Neural progenitor cell (in vitro differentiated cells): ENCODE measurements at regions not wholly inside any gene's neighbourhood (a gene's known extent, or its start where the extent isn't known, plus 50 kb on each side); places are given as distances from the start of the nearest gene placed in this dataset.

ENCODE experiments used
- EZH2 ChIP-seq: fragments of 200-600 bp; sonication (generic); IDR thresholded peaks from 2 replicates; pipeline ENCODE4 v1.6.1; 2017; ENCODE audit warnings: antibody characterized with exemption, mild to moderate bottlenecking, moderate library complexity
- EZH2phosphoT487 ChIP-seq: fragments of 200-600 bp; sonication (generic); IDR thresholded peaks from 2 replicates; pipeline ENCODE4 v1.6.1; 2017; ENCODE audit warnings: antibody characterized with exemption
- TF ChIP-seq, protein P1 (sequence below): fragments of 200-600 bp; sonication (generic); IDR thresholded peaks from 2 replicates; pipeline ENCODE4 v1.5.1; 2017; ENCODE audit warnings: antibody characterized with exemption, mild to moderate bottlenecking

DNA sequence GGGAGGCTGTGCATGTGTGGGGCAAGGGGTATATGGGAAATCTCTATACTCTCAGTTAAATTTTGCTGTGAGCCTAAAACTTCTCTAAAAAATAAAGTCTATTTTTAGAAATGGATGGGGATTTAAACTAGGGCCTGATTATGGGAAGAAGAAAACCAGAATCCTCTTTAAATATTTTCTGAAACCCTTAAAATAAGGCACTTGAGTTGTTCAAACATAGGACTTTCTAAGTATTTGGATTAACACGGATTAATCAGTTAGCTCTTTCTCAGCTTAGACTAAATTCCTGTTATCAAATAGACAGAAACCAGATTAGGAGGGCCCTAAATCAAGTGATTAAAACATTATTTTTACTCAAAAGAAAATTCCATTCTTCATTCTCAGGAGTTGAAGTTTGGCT, 438.4 kb downstream of the EFNA5 start:
- TF ChIP-seq EZH2 (no peak), EZH2phosphoT487 (no peak)
- TF ChIP-seq, protein P1, sequence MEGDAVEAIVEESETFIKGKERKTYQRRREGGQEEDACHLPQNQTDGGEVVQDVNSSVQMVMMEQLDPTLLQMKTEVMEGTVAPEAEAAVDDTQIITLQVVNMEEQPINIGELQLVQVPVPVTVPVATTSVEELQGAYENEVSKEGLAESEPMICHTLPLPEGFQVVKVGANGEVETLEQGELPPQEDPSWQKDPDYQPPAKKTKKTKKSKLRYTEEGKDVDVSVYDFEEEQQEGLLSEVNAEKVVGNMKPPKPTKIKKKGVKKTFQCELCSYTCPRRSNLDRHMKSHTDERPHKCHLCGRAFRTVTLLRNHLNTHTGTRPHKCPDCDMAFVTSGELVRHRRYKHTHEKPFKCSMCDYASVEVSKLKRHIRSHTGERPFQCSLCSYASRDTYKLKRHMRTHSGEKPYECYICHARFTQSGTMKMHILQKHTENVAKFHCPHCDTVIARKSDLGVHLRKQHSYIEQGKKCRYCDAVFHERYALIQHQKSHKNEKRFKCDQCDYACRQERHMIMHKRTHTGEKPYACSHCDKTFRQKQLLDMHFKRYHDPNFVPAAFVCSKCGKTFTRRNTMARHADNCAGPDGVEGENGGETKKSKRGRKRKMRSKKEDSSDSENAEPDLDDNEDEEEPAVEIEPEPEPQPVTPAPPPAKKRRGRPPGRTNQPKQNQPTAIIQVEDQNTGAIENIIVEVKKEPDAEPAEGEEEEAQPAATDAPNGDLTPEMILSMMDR = no peak
